SK-MEL-5 (cell line): ENCODE measurements at regions not wholly inside any gene's neighbourhood (a gene's known extent, or its start where the extent isn't known, plus 50 kb on each side); places are given as distances from the start of the nearest gene placed in this dataset.
"Not testable (repeated sequence)": the region's sequence is repeated elsewhere in the genome, so short reads cannot be mapped to it uniquely, and the experiment has no call there.

Source experiments
- DNase-seq: peaks from one replicate; pipeline ENCODE4 v3.0.0-alpha.2; 2016; ENCODE audit warnings: low read depth, low spot score
- in situ Hi-C: cut with HindIII; loops from 2 replicates; pipeline ENCODE4 v1.10.0; 2016; ENCODE audit warnings: low sequenced_read_pairs, high pct_unique_total_duplicates, low pct_unique_long_range_greater_than_20kb

- in situ Hi-C loops, result no loop called here
- DNase-seq, result no peak
Observed at GRCh38 chr12:23337213-23337612, 612.3 kb downstream of the SOX5 start.

GRCh38 chr12:23340351-23340750 lies 609.1 kb downstream of the SOX5 start:
- in situ Hi-C loops, result no loop called here
- no peak for DNase-seq

- no peak for DNase-seq
- in situ Hi-C loops, result no loop called here
Observed at GRCh38 chr12:23342407-23342806, 607.1 kb downstream of the SOX5 start.

- no peak for DNase-seq
- in situ Hi-C loops, result no loop called here
Observed at GRCh38 chr12:23349564-23349963, 599.9 kb downstream of the SOX5 start.

GRCh38 chr12:23350808-23351207 lies 598.7 kb downstream of the SOX5 start:
- DNase-seq, result no peak
- in situ Hi-C loops, result no loop called here

- DNase-seq, result no peak
- in situ Hi-C loops, result no loop called here
Observed at GRCh38 chr12:23352670-23353069, 596.8 kb downstream of the SOX5 start.

GRCh38 chr12:23354800-23355199 lies 594.7 kb downstream of the SOX5 start:
- no peak for DNase-seq
- in situ Hi-C loops, result no loop called here

GRCh38 chr12:23356440-23356839 lies 593.0 kb downstream of the SOX5 start:
- in situ Hi-C loops, result no loop called here
- DNase-seq, result no peak

GRCh38 chr12:23356927-23357708 lies 592.4 kb downstream of the SOX5 start:
- peak; percentile 24 for DNase-seq
- in situ Hi-C loops, result no loop called here

- in situ Hi-C loops, result no loop called here
- DNase-seq, result no peak
Observed at GRCh38 chr12:23359975-23360701, 589.3 kb downstream of the SOX5 start.

GRCh38 chr12:23361971-23362370 lies 587.5 kb downstream of the SOX5 start:
- in situ Hi-C loops, result no loop called here
- peak; percentile 24 for DNase-seq

- DNase-seq, result no peak
- in situ Hi-C loops, result no loop called here
Observed at GRCh38 chr12:23368590-23368989, 580.9 kb downstream of the SOX5 start.

- in situ Hi-C loops, result no loop called here
- DNase-seq, result no peak
Observed at GRCh38 chr12:23375621-23376020, 573.8 kb downstream of the SOX5 start.

- peak; percentile 37 for DNase-seq
- in situ Hi-C loops, result no loop called here
Observed at GRCh38 chr12:23376238-23376637, 573.2 kb downstream of the SOX5 start.

- in situ Hi-C loops, result no loop called here
Observed at GRCh38 chr12:23380419-23381100, 568.9 kb downstream of the SOX5 start.

GRCh38 chr12:23388898-23389297 lies 560.6 kb downstream of the SOX5 start:
- DNase-seq, in situ Hi-C loops: not testable (repeated sequence)

More at GRCh38 chr12:23380419-23381100, 568.9 kb downstream of the SOX5 start:
- no peak for DNase-seq

- DNase-seq, in situ Hi-C loops: not testable (repeated sequence)
Observed at GRCh38 chr12:23389315-23389714, 560.2 kb downstream of the SOX5 start.

- in situ Hi-C loops, result no loop called here
- no peak for DNase-seq
Observed at GRCh38 chr12:23399402-23399933, 550.0 kb downstream of the SOX5 start.
